DOHH2 (cell line): ENCODE measurements at regions not wholly inside any gene's neighbourhood (a gene's known extent, or its start where the extent isn't known, plus 50 kb on each side); places are given as distances from the start of the nearest gene placed in this dataset.

ENCODE experiments used
- EZH2phosphoT487 ChIP-seq: fragments of 200-600 bp; sonication (generic); IDR thresholded peaks from 2 replicates; pipeline ENCODE4 v1.6.1; 2017; ENCODE audit warnings: borderline replicate concordance, mild to moderate bottlenecking, antibody characterized with exemption, low read length, moderate library complexity, mixed read lengths
- TF ChIP-seq, protein P1 (sequence below): fragments of 200-600 bp; sonication (generic); IDR thresholded peaks from one replicate; pipeline ENCODE4 v1.5.1; 2014; ENCODE audit warnings: antibody characterized with exemption, mild to moderate bottlenecking, low read depth, low read length; ENCODE audit not compliant: poor library complexity, severe bottlenecking

DNA sequence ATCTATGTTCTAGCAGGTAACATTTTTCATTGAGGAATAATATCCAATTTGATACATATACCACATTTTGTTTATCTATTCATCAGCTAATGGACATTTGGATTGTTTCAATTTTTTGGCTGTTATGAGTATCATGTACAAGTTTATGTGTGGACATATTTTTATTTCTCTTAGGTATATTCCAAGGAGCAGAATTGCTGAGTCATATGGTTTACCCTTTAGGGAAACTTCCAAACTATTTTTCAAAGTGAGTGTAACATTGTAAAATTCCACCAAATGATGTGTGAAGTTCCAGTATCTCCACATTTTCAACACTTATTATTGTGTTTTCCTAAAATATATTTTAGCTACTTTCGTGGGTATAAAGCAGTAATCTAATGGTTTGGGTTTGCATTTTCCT, 1789.9 kb downstream of the MRPL39 start:
- TF ChIP-seq, protein P1, sequence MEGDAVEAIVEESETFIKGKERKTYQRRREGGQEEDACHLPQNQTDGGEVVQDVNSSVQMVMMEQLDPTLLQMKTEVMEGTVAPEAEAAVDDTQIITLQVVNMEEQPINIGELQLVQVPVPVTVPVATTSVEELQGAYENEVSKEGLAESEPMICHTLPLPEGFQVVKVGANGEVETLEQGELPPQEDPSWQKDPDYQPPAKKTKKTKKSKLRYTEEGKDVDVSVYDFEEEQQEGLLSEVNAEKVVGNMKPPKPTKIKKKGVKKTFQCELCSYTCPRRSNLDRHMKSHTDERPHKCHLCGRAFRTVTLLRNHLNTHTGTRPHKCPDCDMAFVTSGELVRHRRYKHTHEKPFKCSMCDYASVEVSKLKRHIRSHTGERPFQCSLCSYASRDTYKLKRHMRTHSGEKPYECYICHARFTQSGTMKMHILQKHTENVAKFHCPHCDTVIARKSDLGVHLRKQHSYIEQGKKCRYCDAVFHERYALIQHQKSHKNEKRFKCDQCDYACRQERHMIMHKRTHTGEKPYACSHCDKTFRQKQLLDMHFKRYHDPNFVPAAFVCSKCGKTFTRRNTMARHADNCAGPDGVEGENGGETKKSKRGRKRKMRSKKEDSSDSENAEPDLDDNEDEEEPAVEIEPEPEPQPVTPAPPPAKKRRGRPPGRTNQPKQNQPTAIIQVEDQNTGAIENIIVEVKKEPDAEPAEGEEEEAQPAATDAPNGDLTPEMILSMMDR, result no peak
- TF ChIP-seq EZH2phosphoT487, result no peak
